ENCODE measurements at regions not wholly inside any gene's neighbourhood (a gene's known extent, or its start where the extent isn't known, plus 50 kb on each side); places are given as distances from the start of the nearest gene placed in this dataset.
A peak's percentile ranks its signal among the peaks of the same experiment; 100 is the strongest.

DNA sequence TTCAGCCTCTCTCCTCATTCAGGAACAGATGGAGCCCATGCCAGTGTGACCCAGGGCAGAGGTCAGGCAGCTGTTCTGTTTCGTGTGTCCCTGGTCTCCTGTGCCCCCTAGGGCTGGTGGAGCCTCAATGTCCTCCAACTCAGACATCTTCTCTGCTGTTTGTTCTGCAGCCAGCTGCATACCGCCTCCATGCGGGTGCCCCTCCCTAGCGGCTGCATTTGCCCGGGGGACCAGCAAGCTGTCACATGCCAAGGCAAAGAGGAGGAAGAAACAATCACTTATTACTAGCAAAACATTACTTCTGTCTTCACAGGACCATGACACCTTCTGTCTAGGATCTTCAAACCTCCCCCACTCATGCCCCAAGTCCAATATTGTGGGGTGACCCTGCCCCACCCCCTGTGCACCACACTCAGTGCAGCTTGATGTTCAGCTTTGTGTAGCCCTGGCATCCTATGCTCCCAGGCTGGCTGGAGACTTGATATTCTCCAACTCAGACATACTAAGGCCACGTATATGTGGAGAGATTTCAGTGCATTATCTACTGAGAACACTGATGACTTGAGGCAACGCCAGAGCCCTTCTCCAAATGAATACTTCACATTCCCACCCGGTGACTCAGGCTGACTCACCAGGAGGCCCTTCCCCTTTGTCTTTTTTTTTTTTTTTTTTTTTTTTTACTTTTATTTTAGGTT, 188.9 kb downstream of the SKIDA1 start:
- Mint-ChIP-seq H3K27me3 (peaks cover 10 to 16% of the 10 kb centered on the region in 2 donors), H3K27ac (no peak overlapping the region), H3K4me1 (no peaks in the 10 kb centered on the region), H3K4me3 (no peak overlapping the region), H3K36me3 (no peaks in the 10 kb centered on the region), H3K9me3 (peaks cover 0 to 5% (median 0%) of the 10 kb centered on the region in 5 donors)
- ChIA-PET CTCF (no interaction called here), POLR2A (no interaction called here)
- Histone ChIP-seq H3K4me3 (ENCODE audit: low read length) (no peak overlapping the region), H3K4me1 (ENCODE audit: insufficient read depth, low read length) (no peaks in the 10 kb centered on the region), H3K27ac (ENCODE audit: low read depth, low read length) (no peak overlapping the region), H3K27me3 (ENCODE audit: insufficient read depth, low read length, poor library complexity, severe bottlenecking) (no peaks in the 10 kb centered on the region), H3K36me3 (ENCODE audit: insufficient read depth, low read length) (no peaks in the 10 kb centered on the region), H3K9me3 (ENCODE audit: low read length) (no peaks in the 10 kb centered on the region)
- no peak for DNase-seq

- Mint-ChIP-seq H3K4me1 (no peaks in the 10 kb centered on the region), H3K27ac (no peak overlapping the region), H3K4me3 (no peak overlapping the region), H3K9me3 (peaks cover 0 to 3% (median 0%) of the 10 kb centered on the region in 5 donors), H3K27me3 (peaks cover 3 to 6% of the 10 kb centered on the region in 2 donors), H3K36me3 (no peaks in the 10 kb centered on the region)
- Histone ChIP-seq H3K36me3 (ENCODE audit: insufficient read depth, low read length) (no peaks in the 10 kb centered on the region), H3K9me3 (ENCODE audit: low read length) (no peaks in the 10 kb centered on the region), H3K27ac (ENCODE audit: low read depth, low read length) (no peak overlapping the region), H3K4me3 (ENCODE audit: low read length) (no peak overlapping the region), H3K27me3 (ENCODE audit: insufficient read depth, low read length, poor library complexity, severe bottlenecking) (no peaks in the 10 kb centered on the region), H3K4me1 (ENCODE audit: insufficient read depth, low read length) (no peaks in the 10 kb centered on the region)
- no peak for DNase-seq
- POLR2A ChIA-PET, result no interaction called here
- CTCF ChIA-PET, result no interaction called here
Observed at GRCh38 chr10:21334891-21335696, 190.4 kb downstream of the SKIDA1 start.

DNA sequence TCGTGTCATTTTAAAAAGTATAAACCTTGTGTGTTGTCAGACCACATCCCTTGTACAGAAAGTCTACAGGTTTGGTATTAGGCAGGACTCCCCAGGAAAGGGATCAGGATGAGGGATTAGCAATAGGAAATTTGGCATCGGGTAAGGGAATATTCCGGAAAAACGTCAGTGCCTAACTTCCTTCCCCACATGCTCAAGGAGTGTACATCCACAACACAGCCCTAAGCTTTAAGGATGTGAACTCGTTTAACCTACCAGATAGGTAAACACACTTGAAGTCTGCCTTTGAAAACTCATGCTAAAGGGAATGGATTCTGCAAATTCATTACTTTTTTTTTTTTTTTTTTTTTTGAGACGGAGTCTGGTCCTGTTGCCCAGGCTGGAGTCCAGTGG, 194.9 kb downstream of the SKIDA1 start:
- ChIA-PET POLR2A (no interaction called here), CTCF (no interaction called here)
- Histone ChIP-seq H3K4me3 (ENCODE audit: low read length) (no peak overlapping the region), H3K27ac (ENCODE audit: low read depth, low read length) (no peak overlapping the region), H3K36me3 (ENCODE audit: insufficient read depth, low read length) (no peaks in the 10 kb centered on the region), H3K27me3 (ENCODE audit: insufficient read depth, low read length, poor library complexity, severe bottlenecking) (no peaks in the 10 kb centered on the region), H3K4me1 (ENCODE audit: insufficient read depth, low read length) (no peaks in the 10 kb centered on the region), H3K9me3 (ENCODE audit: low read length) (no peaks in the 10 kb centered on the region)
- H3K36me3 Mint-ChIP-seq, result no peaks in the 10 kb centered on the region
- DNase-seq, result no peak
- peaks cover 0 to 12% of the 10 kb centered on the region in 2 donors for H3K27me3 Mint-ChIP-seq
- H3K4me3 Mint-ChIP-seq, result no peak overlapping the region
- H3K4me1 Mint-ChIP-seq, result no peaks in the 10 kb centered on the region
- no peak overlapping the region for H3K27ac Mint-ChIP-seq
- peaks cover 0 to 5% (median 0%) of the 10 kb centered on the region in 5 donors for H3K9me3 Mint-ChIP-seq

- DNase-seq, result no peak
- Histone ChIP-seq H3K27ac (ENCODE audit: low read depth, low read length) (no peak overlapping the region), H3K4me3 (ENCODE audit: low read length) (no peak overlapping the region), H3K36me3 (ENCODE audit: insufficient read depth, low read length) (no peaks in the 10 kb centered on the region), H3K4me1 (ENCODE audit: insufficient read depth, low read length) (no peaks in the 10 kb centered on the region), H3K9me3 (ENCODE audit: low read length) (no peaks in the 10 kb centered on the region), H3K27me3 (ENCODE audit: insufficient read depth, low read length, poor library complexity, severe bottlenecking) (no peaks in the 10 kb centered on the region)
- H3K9me3 Mint-ChIP-seq, result peaks cover 0 to 5% (median 0%) of the 10 kb centered on the region in 5 donors
- ChIA-PET CTCF (no interaction called here), POLR2A (no interaction called here)
- H3K27me3 Mint-ChIP-seq, result peaks cover 0 to 12% of the 10 kb centered on the region in 2 donors
- no peaks in the 10 kb centered on the region for H3K36me3 Mint-ChIP-seq
- no peak overlapping the region for H3K4me3 Mint-ChIP-seq
- H3K27ac Mint-ChIP-seq, result no peak overlapping the region
- no peaks in the 10 kb centered on the region for H3K4me1 Mint-ChIP-seq
Observed at GRCh38 chr10:21329995-21330627, 195.4 kb downstream of the SKIDA1 start.

- CTCF ChIA-PET, result no interaction called here
- Histone ChIP-seq H3K9me3 (ENCODE audit: low read length) (no peaks in the 10 kb centered on the region), H3K4me1 (ENCODE audit: insufficient read depth, low read length) (no peaks in the 10 kb centered on the region), H3K4me3 (ENCODE audit: low read length) (no peak overlapping the region), H3K27me3 (ENCODE audit: insufficient read depth, low read length, poor library complexity, severe bottlenecking) (no peaks in the 10 kb centered on the region), H3K36me3 (ENCODE audit: insufficient read depth, low read length) (no peaks in the 10 kb centered on the region), H3K27ac (ENCODE audit: low read depth, low read length) (no peak overlapping the region)
- POLR2A ChIA-PET, result no interaction called here
- Mint-ChIP-seq H3K36me3 (no peaks in the 10 kb centered on the region), H3K4me3 (no peak overlapping the region), H3K4me1 (no peaks in the 10 kb centered on the region), H3K27ac (no peak overlapping the region), H3K9me3 (peaks cover 0 to 5% (median 0%) of the 10 kb centered on the region in 5 donors), H3K27me3 (peaks cover 0 to 12% of the 10 kb centered on the region in 2 donors)
- no peak for DNase-seq
Observed at GRCh38 chr10:21327289-21327993, 198.0 kb downstream of the SKIDA1 start.

DNA sequence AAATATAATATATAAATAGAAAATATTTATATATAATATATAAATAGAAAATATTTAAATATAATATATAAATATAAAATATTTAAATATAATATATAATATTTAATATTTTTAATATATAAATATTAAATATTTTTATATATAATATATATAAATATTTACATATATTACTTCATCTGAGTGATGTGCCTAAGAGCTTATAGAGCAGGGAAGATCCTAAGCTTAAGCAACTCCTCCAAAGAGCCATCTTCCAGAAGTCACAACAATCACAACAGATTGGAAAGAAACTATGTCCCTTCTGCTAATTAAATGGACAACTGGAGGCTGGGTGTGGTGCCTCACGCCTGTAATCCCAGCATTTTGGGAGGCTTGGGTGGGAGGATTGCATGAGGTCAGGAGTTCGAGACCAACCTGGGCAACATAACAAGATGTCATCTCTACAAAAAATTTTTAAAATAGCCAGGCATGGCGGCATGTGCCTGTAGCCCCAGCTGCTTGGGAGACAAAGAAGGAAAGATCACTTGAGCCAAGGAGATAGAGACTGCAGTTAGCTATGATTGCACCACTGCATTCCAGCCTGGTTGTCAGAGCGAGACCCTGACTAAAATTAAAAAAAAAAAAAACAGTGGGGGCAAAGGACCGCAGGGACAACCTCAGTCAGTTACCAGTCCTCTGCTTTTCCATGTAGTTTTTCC, 198.7 kb downstream of the SKIDA1 start:
- no peak for DNase-seq
- Mint-ChIP-seq H3K4me1 (no peaks in the 10 kb centered on the region), H3K36me3 (no peaks in the 10 kb centered on the region), H3K27ac (peak overlapping the region in 1 of 8 donors; percentile 25), H3K9me3 (peaks cover 0 to 5% (median 0%) of the 10 kb centered on the region in 5 donors), H3K27me3 (peaks cover 0 to 12% of the 10 kb centered on the region in 2 donors), H3K4me3 (no peak overlapping the region)
- no peaks in the 10 kb centered on the region for H3K4me1 ChIP-seq (ENCODE audit: insufficient read depth, low read length)
- ChIA-PET POLR2A (no interaction called here), CTCF (no interaction called here)
- no peak overlapping the region for H3K27ac ChIP-seq (ENCODE audit: low read depth, low read length)
- no peak overlapping the region for H3K4me3 ChIP-seq (ENCODE audit: low read length)
- H3K9me3 ChIP-seq (ENCODE audit: low read length), result no peaks in the 10 kb centered on the region
- H3K27me3 ChIP-seq (ENCODE audit: insufficient read depth, low read length, poor library complexity, severe bottlenecking), result no peaks in the 10 kb centered on the region
- H3K36me3 ChIP-seq (ENCODE audit: insufficient read depth, low read length), result no peaks in the 10 kb centered on the region

- Mint-ChIP-seq H3K36me3 (peaks cover 0 to 4% (median 0%) of the 10 kb centered on the region in 3 donors), H3K9me3 (peaks cover 0 to 3% (median 0%) of the 10 kb centered on the region in 5 donors), H3K27ac (no peak overlapping the region), H3K4me1 (no peaks in the 10 kb centered on the region), H3K27me3 (peaks cover 3 to 8% of the 10 kb centered on the region in 2 donors), H3K4me3 (no peak overlapping the region)
- no peak for DNase-seq
- no peaks in the 10 kb centered on the region for H3K4me1 ChIP-seq (ENCODE audit: insufficient read depth, low read length)
- no peaks in the 10 kb centered on the region for H3K27me3 ChIP-seq (ENCODE audit: insufficient read depth, low read length, poor library complexity, severe bottlenecking)
- CTCF ChIA-PET, result no interaction called here
- no peak overlapping the region for H3K4me3 ChIP-seq (ENCODE audit: low read length)
- POLR2A ChIA-PET, result no interaction called here
- no peaks in the 10 kb centered on the region for H3K36me3 ChIP-seq (ENCODE audit: insufficient read depth, low read length)
- H3K27ac ChIP-seq (ENCODE audit: low read depth, low read length), result no peak overlapping the region
- H3K9me3 ChIP-seq (ENCODE audit: low read length), result no peaks in the 10 kb centered on the region
Observed at GRCh38 chr10:21318540-21319167, 206.8 kb downstream of the SKIDA1 start.

Data from CD8-positive, alpha-beta memory T cell (primary cell).